Dedifferentiated amniotic fluid mesenchymal stem cell (primary cell): ENCODE measurements at regions not wholly inside any gene's neighbourhood (a gene's known extent, or its start where the extent isn't known, plus 50 kb on each side); places are given as distances from the start of the nearest gene placed in this dataset.
"Not testable (repeated sequence)": the region's sequence is repeated elsewhere in the genome, so short reads cannot be mapped to it uniquely, and the experiment has no call there.

Experiments
- DNase-seq: peaks from one replicate; pipeline ENCODE4 v3.0.0-alpha.2; 2016; ENCODE audit errors: extremely low spot score

- peak; percentile 28 for DNase-seq
Measured at GRCh38 chr16:85275533-85276249, 163.4 kb upstream of the CIBAR2 start.

GRCh38 chr16:85276258-85276657 lies 164.0 kb upstream of the CIBAR2 start:
- no peak for DNase-seq

GRCh38 chr16:85276721-85277120 lies 164.4 kb upstream of the CIBAR2 start:
- no peak for DNase-seq

- DNase-seq, result no peak
Measured at GRCh38 chr16:85278839-85279238, 166.6 kb upstream of the CIBAR2 start.

- DNase-seq, result no peak
Measured at GRCh38 chr16:85279402-85279801, 167.1 kb upstream of the CIBAR2 start.

- DNase-seq, result no peak
Measured at GRCh38 chr16:85279825-85280545, 167.7 kb upstream of the CIBAR2 start.

GRCh38 chr16:85281181-85281580 lies 168.9 kb upstream of the CIBAR2 start:
- DNase-seq, result no peak

GRCh38 chr16:85282842-85283241 lies 170.6 kb upstream of the CIBAR2 start:
- no peak for DNase-seq

- no peak for DNase-seq
Measured at GRCh38 chr16:85283305-85284050, 171.2 kb upstream of the CIBAR2 start.

GRCh38 chr16:85284141-85284817 lies 172.0 kb upstream of the CIBAR2 start:
- DNase-seq, result no peak

- DNase-seq, result no peak
Measured at GRCh38 chr16:85285681-85286065, 173.4 kb upstream of the CIBAR2 start.

- DNase-seq, result peak; percentile 48
Measured at GRCh38 chr16:85286066-85286831, 174.0 kb upstream of the CIBAR2 start.

- peak; percentile 19 for DNase-seq
Measured at GRCh38 chr16:85286951-85287814, 174.9 kb upstream of the CIBAR2 start.

GRCh38 chr16:85287815-85288109 lies 175.5 kb upstream of the CIBAR2 start:
- DNase-seq, result not testable (repeated sequence)

- DNase-seq, result no peak
Measured at GRCh38 chr16:85288341-85288868, 176.1 kb upstream of the CIBAR2 start.

GRCh38 chr16:85288869-85289660 lies 176.8 kb upstream of the CIBAR2 start:
- no peak for DNase-seq

GRCh38 chr16:85289760-85290625 lies 177.7 kb upstream of the CIBAR2 start:
- DNase-seq, result no peak

- no peak for DNase-seq
Measured at GRCh38 chr16:85290626-85291301, 178.5 kb upstream of the CIBAR2 start.
